NCI-H446 (cell line): ENCODE measurements at regions not wholly inside any gene's neighbourhood (a gene's known extent, or its start where the extent isn't known, plus 50 kb on each side); places are given as distances from the start of the nearest gene placed in this dataset.
A peak's percentile ranks its signal among the peaks of the same experiment; 100 is the strongest.

ENCODE experiments used
- DNase-seq, 2 experiments: peaks; one replicate each; lab custom pipeline; 2025; lab: John Stamatoyannopoulos, UW

DNA sequence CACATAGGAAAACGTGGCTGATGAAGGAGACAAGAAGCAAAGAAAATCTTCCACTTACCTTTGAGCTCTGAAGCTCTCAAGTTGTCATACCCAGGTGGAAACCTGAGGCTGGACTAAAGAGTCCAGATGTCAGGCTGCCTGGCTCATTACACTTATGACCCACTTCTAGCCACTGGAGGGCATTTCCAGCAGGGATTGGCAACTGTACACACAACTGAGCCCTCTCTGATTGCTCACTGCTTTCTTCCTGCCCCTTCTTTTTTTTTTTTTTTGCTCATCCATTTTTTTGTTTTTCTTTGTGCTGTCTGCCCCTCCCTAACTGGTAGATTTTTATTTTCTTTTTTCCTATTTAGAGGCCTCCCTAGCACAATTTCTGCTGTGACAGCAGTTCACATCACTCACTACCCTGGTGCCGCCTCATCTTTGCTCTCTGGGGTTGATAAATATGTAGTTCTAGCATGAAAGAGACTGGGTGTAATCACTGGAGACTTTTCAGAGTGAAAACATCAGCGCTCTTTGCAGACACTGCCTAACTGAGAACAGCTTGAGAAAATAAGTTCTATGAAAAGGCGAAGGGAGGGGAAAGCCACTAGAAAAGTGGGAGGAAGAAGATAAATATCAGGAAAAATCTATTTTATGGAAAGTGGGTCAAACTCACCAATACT, 334.5 kb downstream of the NUF2 start:
- no peak for DNase-seq

DNA sequence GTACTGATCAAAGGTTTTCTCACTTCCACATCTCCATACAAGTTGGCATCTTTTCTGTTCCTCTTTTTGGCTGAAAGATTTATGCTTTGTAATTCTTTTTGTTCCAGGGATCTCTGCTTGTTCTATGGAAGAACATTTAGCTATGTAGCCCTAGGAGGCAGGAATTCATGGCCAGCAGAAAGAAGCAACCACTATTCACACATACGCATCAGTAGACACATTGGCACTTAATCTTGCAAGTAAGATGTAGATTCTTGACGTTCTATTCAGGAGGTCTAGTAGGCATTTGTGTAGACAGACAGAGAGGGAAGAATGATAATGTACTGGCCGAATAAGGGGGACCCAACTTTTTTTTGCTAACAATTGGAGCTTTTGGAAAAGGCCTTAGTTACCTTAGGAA, 336.0 kb downstream of the NUF2 start:
- DNase-seq = no peak

- no peak for DNase-seq
Measured at GRCh38 chr1:163661391-163661790, 339.6 kb downstream of the NUF2 start.

DNA sequence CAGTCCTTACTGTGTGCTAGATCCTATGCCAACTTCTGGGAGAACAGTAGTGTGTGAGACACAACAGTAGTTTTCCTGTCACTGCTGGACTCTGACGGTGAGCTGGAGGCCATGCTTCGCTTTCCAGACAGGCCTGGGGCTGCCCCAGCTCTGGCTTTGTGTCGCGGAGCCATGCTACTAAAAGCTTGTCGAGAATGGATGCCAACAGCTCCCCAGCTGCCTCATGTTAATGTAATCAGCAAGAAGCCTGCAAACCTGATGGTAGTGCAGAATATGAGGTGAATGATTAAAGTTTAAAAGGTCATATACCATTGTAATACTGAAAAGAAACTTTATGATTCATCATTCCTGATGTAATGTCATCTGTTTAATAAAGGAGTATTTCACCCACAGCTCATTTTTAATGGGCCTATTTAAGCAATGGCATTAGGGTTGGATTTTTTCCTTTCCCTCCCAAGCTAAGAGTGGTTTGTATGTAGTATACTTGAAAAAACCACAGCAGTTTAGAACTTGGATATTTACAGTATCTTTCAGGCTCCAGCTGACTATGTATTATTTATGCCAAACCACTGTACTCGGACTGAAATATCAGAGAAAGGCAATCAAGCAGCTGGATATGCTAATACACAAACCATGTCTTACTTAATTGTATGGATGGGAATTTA, 343.0 kb downstream of the NUF2 start:
- no peak for DNase-seq

GRCh38 chr1:163668472-163668871, 346.7 kb downstream of the NUF2 start:
- DNase-seq = no peak

GRCh38 chr1:163670989-163671757, 349.4 kb downstream of the NUF2 start:
- no peak for DNase-seq

GRCh38 chr1:163672976-163673758, 351.4 kb downstream of the NUF2 start:
- no peak for DNase-seq

GRCh38 chr1:163673759-163674151, 352.0 kb downstream of the NUF2 start:
- DNase-seq = no peak

DNA sequence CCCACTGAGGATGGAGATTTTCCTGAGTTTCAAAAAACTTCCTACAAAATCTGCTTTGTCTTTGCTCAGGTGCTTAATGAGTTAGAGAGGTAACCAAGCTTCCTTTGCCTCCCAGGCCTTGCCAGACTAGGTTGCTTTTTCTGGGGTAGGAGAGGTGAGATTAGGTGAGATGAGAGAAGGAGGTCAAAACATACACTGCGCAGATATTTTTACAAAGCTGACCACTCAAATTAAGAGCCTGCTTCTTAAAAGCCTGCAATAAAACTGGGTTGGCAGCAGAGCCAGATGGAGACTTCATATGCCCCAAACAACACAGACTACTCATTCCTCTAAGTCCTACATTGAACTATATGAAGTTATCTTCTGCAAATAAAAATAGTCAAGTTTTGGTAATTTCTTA, 352.5 kb downstream of the NUF2 start:
- DNase-seq = no peak

DNA sequence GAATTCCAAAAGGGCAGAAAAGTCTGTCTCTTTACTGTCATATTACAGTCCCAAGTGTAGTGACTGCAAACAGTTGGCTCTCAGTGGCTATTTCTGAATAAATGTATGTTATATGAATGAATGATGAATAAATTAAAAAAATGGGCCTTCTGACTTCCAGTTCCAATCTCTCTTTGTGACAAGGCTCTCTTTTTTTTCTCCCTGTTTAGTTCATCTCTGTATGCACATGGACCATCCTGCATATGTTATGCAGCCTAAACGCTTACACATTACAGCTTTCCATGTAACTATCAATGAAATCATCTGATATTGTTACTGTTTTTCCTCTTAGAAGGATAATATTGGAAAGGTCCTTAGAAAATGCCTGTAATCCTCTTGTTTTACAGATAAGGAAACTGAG, 363.0 kb downstream of the NUF2 start:
- DNase-seq = no peak

DNA sequence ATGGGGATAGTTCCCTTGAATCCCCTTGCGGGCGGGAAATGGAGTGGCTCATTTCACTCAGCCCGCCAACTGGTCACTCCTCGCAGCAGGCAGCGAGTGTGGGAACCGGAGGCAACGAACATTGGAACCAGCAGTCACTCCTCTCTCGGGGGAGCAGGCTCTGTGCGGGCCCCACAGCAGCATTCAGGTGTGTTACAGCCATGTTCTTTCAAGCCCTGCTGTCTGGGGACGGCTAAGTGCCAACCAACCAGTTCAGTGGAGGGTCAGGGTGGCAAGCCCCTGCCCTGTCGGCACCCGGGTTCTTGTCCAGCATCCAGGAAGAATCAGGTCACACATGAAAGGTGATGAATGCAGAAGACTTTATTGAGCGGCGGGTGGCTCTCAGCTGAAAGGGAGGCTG, 370.5 kb downstream of the NUF2 start:
- DNase-seq = no peak

DNA sequence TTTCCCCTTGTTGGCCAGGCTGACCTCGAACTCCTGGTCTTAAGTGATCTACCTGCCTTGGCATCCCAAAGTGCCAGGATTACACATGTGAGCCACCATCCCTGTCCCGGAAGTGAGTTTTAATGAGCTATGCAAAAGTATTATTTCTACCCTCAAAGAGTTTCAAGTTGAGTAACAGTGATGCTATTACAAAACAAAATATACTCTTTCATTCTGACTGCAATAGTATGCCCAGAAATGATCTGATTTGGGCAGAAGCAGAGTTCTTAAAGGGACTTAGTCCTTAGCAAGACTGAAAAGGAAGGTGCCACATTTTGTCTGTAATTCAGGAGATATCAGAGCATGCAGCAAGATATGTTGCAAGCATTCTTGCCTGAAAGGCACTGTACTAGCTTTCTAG, 375.4 kb downstream of the NUF2 start:
- no peak for DNase-seq

DNA sequence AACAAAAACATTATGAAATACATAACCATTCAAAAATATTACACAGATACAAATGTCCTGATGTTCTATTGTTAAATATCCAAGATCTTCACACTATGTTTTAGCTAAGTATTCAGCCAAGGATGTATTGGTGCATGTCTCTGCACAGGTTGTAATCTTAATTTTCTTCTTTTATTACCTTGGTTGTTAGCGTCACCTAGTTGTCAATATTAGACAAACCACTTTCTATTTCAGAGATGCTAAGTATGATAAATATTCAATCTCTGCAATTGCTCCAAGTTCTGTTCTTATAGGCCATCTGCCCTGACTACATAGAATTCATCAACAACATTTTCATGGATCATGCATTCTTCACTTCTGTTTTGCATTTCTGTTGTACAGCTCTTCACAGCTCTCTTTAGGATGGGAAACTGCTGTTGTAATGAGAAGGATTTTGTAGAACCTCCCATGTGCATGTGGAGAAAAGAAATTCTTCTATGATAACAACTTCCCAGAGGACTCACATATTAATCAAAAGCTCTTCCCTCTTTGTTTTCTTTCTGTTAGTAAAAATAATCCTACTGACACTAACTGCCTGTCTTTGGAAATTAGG, 380.1 kb downstream of the NUF2 start:
- DNase-seq = no peak

- DNase-seq = no peak
Measured at GRCh38 chr1:163703794-163704193, 382.0 kb downstream of the NUF2 start.

GRCh38 chr1:163706915-163707314, 385.2 kb downstream of the NUF2 start:
- DNase-seq = no peak

GRCh38 chr1:163709636-163710035, 387.9 kb downstream of the NUF2 start:
- DNase-seq = no peak

DNA sequence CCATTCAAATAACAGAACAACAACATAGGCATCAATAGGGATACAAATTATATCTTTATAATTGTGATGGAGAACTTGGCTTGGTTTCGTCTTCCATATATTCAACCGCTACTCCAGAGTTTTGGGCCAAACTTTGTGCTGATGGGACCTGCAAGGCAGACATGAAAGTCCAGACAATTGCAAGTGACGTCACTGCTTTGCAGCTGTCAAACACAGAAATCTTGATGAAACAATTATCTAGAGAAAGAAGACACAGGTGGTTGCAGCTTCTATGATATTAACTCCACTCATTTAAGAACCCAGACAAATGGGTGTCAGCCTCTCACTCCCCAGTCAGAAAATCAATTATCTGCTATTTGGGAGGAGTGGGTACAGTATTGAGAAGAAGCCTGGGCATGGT, 390.6 kb downstream of the NUF2 start:
- DNase-seq = no peak

GRCh38 chr1:163720294-163720693, 398.5 kb downstream of the NUF2 start:
- DNase-seq = no peak

DNA sequence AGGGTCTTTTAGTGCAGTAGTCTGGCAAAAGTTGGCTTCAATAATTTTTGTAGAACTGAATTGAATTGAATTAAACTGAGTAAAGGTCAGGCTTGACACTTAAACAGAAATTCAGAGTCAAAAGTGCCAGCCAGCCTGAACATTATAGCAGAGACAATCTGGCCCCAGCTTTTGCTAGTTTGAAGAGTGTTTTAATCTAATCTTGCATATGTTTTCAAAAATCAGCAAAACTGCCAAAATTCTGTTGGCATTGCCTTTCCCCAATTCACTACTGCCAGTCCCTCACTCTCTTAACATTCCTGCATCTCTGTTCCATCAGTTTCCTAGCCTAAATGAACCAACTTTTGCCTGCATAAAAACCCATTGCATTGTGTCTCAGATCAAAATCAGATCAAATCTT, 403.8 kb downstream of the NUF2 start:
- DNase-seq = peak in 1 of 2 experiments; percentile 28

GRCh38 chr1:163730411-163730821, 408.7 kb downstream of the NUF2 start:
- DNase-seq = peak in 1 of 2 experiments; percentile 24

GRCh38 chr1:163737261-163737660, 415.5 kb downstream of the NUF2 start:
- DNase-seq = no peak

DNA sequence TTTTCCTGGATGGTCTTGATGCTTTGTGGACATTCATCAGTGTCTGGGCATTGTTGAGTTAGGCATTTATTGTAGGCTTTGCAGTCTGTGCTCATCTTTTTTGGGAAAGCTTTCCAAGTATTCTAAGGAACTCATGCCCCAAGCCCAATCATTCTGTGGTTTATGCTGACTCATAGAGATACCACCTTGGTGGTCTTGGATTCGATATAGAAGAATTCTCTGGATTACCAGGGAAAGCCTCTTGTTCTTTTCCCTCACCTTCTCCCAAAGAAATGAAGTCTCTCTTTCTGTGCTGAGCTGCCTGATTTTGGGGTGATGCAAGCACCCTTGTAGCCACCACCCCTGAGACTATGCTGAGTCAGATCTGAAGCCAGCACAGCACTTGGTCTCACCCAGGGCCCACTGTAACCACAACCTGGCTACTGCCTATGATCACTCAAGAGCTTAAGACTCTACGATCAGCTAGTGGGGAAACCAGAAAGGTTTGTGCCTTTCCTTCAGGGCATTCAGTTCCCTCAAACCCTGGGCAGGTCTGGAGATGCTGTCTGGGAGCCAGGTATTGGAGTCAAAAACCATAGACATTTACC, 422.6 kb downstream of the NUF2 start:
- DNase-seq = no peak
